ENCODE measurements at regions not wholly inside any gene's neighbourhood (a gene's known extent, or its start where the extent isn't known, plus 50 kb on each side); places are given as distances from the start of the nearest gene placed in this dataset.

DNA sequence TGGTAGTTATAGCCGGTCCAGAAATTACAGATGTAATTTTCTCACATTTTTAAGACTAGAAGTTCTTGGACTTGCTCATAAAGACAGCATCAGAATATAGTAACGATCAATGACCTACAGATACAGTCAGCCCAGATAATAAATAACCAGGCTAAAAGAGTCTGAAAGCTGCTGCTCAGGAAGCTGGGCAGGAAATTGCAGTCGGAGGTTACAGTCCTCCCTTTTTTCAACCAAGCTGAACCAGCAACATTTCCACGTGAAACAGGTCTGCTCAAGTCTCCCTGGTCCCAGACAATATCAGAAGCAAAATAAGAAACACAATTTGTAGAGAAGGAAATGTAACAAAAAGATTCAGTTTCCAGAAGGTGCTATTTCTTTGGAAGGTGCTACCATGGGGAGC is 457.4 kb downstream of the SIPA1L2 start:
- Histone ChIP-seq H3K27me3 (ENCODE audit: insufficient read depth, insufficient read length) (no peaks in the 10 kb centered on the region), H3K9me3 (ENCODE audit: insufficient read depth, low read length) (no peaks in the 10 kb centered on the region), H3K4me1 (ENCODE audit: insufficient read depth, insufficient read length) (peaks cover 3% of the 10 kb centered on the region), H3K36me3 (ENCODE audit: insufficient read depth, insufficient read length, low read length) (no peaks in the 10 kb centered on the region), H3K9ac (ENCODE audit: insufficient read length, low read depth) (no peak overlapping the region), H3K4me3 (ENCODE audit: insufficient read length, low read depth) (no peak overlapping the region)
- DNase-seq (ENCODE audit: low read depth, low spot score): no peak
- TF ChIP-seq YY1 (IDR thresholded peaks at IDR 0.05; ENCODE audit: insufficient read depth, insufficient read length): no peak
- no peak for TF ChIP-seq ZNF274 (IDR thresholded peaks at IDR 0.05; ENCODE audit: low read depth, low read length)
- TF ChIP-seq SUZ12 (IDR thresholded peaks at IDR 0.05; ENCODE audit: extremely low read depth, insufficient read depth, insufficient read length): no peak

DNA sequence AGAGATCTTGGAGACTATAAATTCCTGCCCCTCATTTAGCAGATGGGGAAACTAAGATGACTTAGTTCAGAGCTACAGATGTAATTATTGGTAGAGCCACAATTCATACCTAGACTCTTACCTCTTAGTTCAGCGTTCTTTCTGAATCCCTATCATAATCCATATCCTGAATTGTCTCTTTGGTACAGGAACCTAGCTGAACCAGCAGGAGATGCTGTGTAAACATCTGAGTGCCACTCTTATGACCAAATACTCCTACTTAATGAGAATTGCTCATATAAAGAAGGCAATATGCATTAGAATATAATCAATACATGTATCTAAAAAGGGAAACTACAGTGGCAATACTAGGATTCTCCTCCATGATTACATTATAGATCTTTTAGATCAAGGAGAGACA is 459.0 kb downstream of the SIPA1L2 start:
- TF ChIP-seq SUZ12 (IDR thresholded peaks at IDR 0.05; ENCODE audit: extremely low read depth, insufficient read depth, insufficient read length) (no peak), ZNF274 (IDR thresholded peaks at IDR 0.05; ENCODE audit: low read depth, low read length) (no peak), YY1 (IDR thresholded peaks at IDR 0.05; ENCODE audit: insufficient read depth, insufficient read length) (no peak)
- peaks cover 3% of the 10 kb centered on the region for H3K4me1 ChIP-seq (ENCODE audit: insufficient read depth, insufficient read length)

GRCh38 chr1:232169436-232169835 is 460.5 kb downstream of the SIPA1L2 start:
- Histone ChIP-seq H3K4me1 (ENCODE audit: insufficient read depth, insufficient read length) (peaks cover 3% of the 10 kb centered on the region), H3K9ac (ENCODE audit: insufficient read length, low read depth) (no peak overlapping the region), H3K9me3 (ENCODE audit: insufficient read depth, low read length) (peaks cover 11% of the 10 kb centered on the region; the same call in 1 of the 2 replicates), H3K27me3 (ENCODE audit: insufficient read depth, insufficient read length) (no peaks in the 10 kb centered on the region), H3K36me3 (ENCODE audit: insufficient read depth, insufficient read length, low read length) (no peaks in the 10 kb centered on the region), H3K4me3 (ENCODE audit: insufficient read length, low read depth) (no peak overlapping the region)
- TF ChIP-seq SUZ12 (IDR thresholded peaks at IDR 0.05; ENCODE audit: extremely low read depth, insufficient read depth, insufficient read length): no peak
- no peak for TF ChIP-seq ZNF274 (IDR thresholded peaks at IDR 0.05; ENCODE audit: low read depth, low read length)
- TF ChIP-seq YY1 (IDR thresholded peaks at IDR 0.05; ENCODE audit: insufficient read depth, insufficient read length): no peak
- DNase-seq (ENCODE audit: low read depth, low spot score): no peak

More for the DNA sequence above, 459.0 kb downstream of the SIPA1L2 start:
- no peak for DNase-seq (ENCODE audit: low read depth, low spot score)
- Histone ChIP-seq H3K9me3 (ENCODE audit: insufficient read depth, low read length) (peaks cover 6% of the 10 kb centered on the region; the same call in 1 of the 2 replicates), H3K4me3 (ENCODE audit: insufficient read length, low read depth) (no peak overlapping the region), H3K36me3 (ENCODE audit: insufficient read depth, insufficient read length, low read length) (no peaks in the 10 kb centered on the region), H3K9ac (ENCODE audit: insufficient read length, low read depth) (no peak overlapping the region), H3K27me3 (ENCODE audit: insufficient read depth, insufficient read length) (no peaks in the 10 kb centered on the region)

DNA sequence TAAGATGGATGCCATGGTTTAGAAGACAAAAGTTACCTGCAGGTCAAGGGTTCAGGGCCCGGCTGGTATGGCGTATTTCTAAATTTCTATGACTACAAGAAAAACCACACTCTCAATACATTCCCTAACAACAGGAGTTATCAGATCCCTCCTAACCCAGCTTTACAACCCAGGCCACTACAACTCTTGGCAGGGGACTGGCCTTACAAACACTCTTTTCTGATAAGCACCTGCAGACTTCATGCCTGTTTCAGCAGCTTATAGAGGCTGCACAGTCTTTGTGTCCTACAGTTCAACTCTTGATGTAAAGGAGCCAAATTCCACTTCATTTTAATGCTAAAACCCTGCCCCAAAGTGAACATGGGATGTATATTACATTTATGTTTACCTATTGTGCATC is 461.4 kb downstream of the SIPA1L2 start:
- H3K9me3 ChIP-seq (ENCODE audit: insufficient read depth, low read length): peaks cover 11% of the 10 kb centered on the region; the same call in 1 of the 2 replicates
- H3K9ac ChIP-seq (ENCODE audit: insufficient read length, low read depth): no peak overlapping the region
- TF ChIP-seq SUZ12 (IDR thresholded peaks at IDR 0.05; ENCODE audit: extremely low read depth, insufficient read depth, insufficient read length): no peak
- H3K4me1 ChIP-seq (ENCODE audit: insufficient read depth, insufficient read length): no peaks in the 10 kb centered on the region
- H3K27me3 ChIP-seq (ENCODE audit: insufficient read depth, insufficient read length): no peaks in the 10 kb centered on the region
- H3K4me3 ChIP-seq (ENCODE audit: insufficient read length, low read depth): no peak overlapping the region
- no peaks in the 10 kb centered on the region for H3K36me3 ChIP-seq (ENCODE audit: insufficient read depth, insufficient read length, low read length)
- DNase-seq (ENCODE audit: low read depth, low spot score): no peak

- TF ChIP-seq YY1 (IDR thresholded peaks at IDR 0.05; ENCODE audit: insufficient read depth, insufficient read length) (no peak), ZNF274 (IDR thresholded peaks at IDR 0.05; ENCODE audit: low read depth, low read length) (no peak), SUZ12 (IDR thresholded peaks at IDR 0.05; ENCODE audit: extremely low read depth, insufficient read depth, insufficient read length) (no peak)
- H3K4me3 ChIP-seq (ENCODE audit: insufficient read length, low read depth): no peak overlapping the region
- no peaks in the 10 kb centered on the region for H3K27me3 ChIP-seq (ENCODE audit: insufficient read depth, insufficient read length)
- DNase-seq (ENCODE audit: low read depth, low spot score): peak; percentile 87
- peaks cover 11% of the 10 kb centered on the region; the same call in 1 of the 2 replicates for H3K9me3 ChIP-seq (ENCODE audit: insufficient read depth, low read length)
- H3K4me1 ChIP-seq (ENCODE audit: insufficient read depth, insufficient read length): no peaks in the 10 kb centered on the region
- H3K36me3 ChIP-seq (ENCODE audit: insufficient read depth, insufficient read length, low read length): no peaks in the 10 kb centered on the region
- H3K9ac ChIP-seq (ENCODE audit: insufficient read length, low read depth): no peak overlapping the region
Observed at GRCh38 chr1:232166942-232167341, 463.0 kb downstream of the SIPA1L2 start.

DNA sequence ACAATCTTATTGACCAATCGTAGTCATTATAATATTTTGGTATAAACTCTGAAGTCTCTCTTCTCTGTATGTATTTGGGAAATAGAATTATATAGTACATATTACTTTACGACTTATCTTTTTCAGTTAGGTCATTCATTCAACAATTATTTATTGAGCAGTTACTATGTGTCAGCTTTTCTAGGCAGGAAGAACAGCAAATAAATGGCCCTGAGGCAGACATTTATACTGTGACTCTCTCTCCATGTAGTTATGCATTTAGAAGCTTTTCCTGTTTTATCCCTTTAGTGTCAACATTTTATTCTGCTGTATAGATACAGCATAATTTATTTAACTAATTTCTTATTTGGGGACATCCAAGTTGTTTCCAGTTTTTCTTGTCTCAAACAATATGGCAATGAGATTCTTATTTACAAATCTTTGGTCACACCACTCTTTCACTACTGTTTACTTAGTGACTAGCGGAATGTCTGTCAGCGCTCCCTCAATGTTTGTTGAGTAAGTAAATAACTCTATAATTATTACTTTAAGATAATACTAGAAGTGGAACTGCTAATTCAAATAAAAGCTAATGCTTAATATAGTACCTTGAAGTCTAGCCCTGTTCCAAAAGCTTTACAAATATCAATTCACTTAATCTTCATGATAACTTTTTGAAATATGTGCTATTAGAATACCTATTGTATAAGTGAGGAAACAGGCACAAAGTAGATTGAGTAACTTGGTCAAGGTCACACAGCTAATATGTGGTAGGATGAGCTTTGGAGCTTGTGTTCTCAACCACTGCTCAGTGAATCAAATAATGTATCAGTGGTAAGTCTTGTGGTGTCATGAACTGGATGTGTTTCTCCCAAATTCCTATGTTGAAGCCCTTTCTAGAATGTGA is 465.6 kb downstream of the SIPA1L2 start:
- Histone ChIP-seq H3K4me1 (ENCODE audit: insufficient read depth, insufficient read length) (no peaks in the 10 kb centered on the region), H3K4me3 (ENCODE audit: insufficient read length, low read depth) (no peak overlapping the region), H3K9me3 (ENCODE audit: insufficient read depth, low read length) (peaks cover 11% of the 10 kb centered on the region; the same call in 1 of the 2 replicates), H3K36me3 (ENCODE audit: insufficient read depth, insufficient read length, low read length) (no peaks in the 10 kb centered on the region), H3K9ac (ENCODE audit: insufficient read length, low read depth) (no peak overlapping the region), H3K27me3 (ENCODE audit: insufficient read depth, insufficient read length) (no peaks in the 10 kb centered on the region)
- no peak for DNase-seq (ENCODE audit: low read depth, low spot score)
- TF ChIP-seq YY1 (IDR thresholded peaks at IDR 0.05; ENCODE audit: insufficient read depth, insufficient read length): no peak
- no peak for TF ChIP-seq SUZ12 (IDR thresholded peaks at IDR 0.05; ENCODE audit: extremely low read depth, insufficient read depth, insufficient read length)
- no peak for TF ChIP-seq ZNF274 (IDR thresholded peaks at IDR 0.05; ENCODE audit: low read depth, low read length)

DNA sequence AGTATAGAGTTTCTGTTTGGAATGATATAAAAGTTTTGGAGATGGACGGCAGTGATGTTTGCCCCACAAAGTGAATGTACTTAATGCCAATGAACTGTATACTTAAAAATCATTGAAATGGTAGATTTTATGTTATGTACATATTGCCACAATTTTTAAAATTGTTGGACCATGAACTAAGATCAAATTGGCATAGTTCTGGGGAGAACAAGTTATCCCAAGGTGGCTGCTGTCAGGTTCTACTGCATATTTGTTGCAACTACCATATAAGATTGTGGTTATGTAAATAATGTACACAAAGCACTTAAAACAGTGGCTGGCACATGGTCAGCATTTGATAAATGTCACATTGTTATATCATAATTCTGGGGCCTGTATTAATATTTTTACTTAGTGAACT is 466.4 kb downstream of the SIPA1L2 start:
- no peak for DNase-seq (ENCODE audit: low read depth, low spot score)
- TF ChIP-seq SUZ12 (IDR thresholded peaks at IDR 0.05; ENCODE audit: extremely low read depth, insufficient read depth, insufficient read length): no peak
- no peak for TF ChIP-seq YY1 (IDR thresholded peaks at IDR 0.05; ENCODE audit: insufficient read depth, insufficient read length)
- no peak for TF ChIP-seq ZNF274 (IDR thresholded peaks at IDR 0.05; ENCODE audit: low read depth, low read length)
- no peak overlapping the region for H3K9ac ChIP-seq (ENCODE audit: insufficient read length, low read depth)
- peaks cover 11% of the 10 kb centered on the region; the same call in 1 of the 2 replicates for H3K9me3 ChIP-seq (ENCODE audit: insufficient read depth, low read length)
- no peaks in the 10 kb centered on the region for H3K4me1 ChIP-seq (ENCODE audit: insufficient read depth, insufficient read length)
- no peaks in the 10 kb centered on the region for H3K36me3 ChIP-seq (ENCODE audit: insufficient read depth, insufficient read length, low read length)
- no peaks in the 10 kb centered on the region for H3K27me3 ChIP-seq (ENCODE audit: insufficient read depth, insufficient read length)
- H3K4me3 ChIP-seq (ENCODE audit: insufficient read length, low read depth): no peak overlapping the region
